ENCODE measurements at regions not wholly inside any gene's neighbourhood (a gene's known extent, or its start where the extent isn't known, plus 50 kb on each side); places are given as distances from the start of the nearest gene placed in this dataset.

- 0% methylated on average over 1 of the region's 1 CpG for WGBS (ENCODE audit: insufficient coverage, low coverage, missing lambda C conversion rate)
- intact Hi-C loops (cut with micrococcal nuclease) (no loop called here), in situ Hi-C loops (cut with MboI) (no loop called here)
- H3K27ac ChIP-seq (ENCODE audit: extremely low read depth, low read depth, low read length), result no peak overlapping the region
- no peaks in the 10 kb centered on the region for H3K79me2 ChIP-seq (ENCODE audit: control insufficient read depth, insufficient read depth, low read length)
- no peak overlapping the region for H3K4me3 ChIP-seq
- H4K20me1 ChIP-seq (replicated peaks; ENCODE audit: control insufficient read depth, insufficient read depth, low read length), result peaks cover 8% of the 10 kb centered on the region
- no peaks in the 10 kb centered on the region for H3K9me3 ChIP-seq (replicated peaks; ENCODE audit: control insufficient read depth, insufficient read depth, low read depth, low read length)
- H3K36me3 ChIP-seq (ENCODE audit: control insufficient read depth, insufficient read depth, low read length), result no peaks in the 10 kb centered on the region
- no peaks in the 10 kb centered on the region for H3K9me1 ChIP-seq (ENCODE audit: control insufficient read depth, insufficient read depth, low read length)
- CTCF ChIA-PET (ENCODE audit: low intra/inter-chr PET ratio), result no interaction called here
- TF ChIP-seq ILK (tag; IDR thresholded peaks at IDR 0.05; ENCODE audit: borderline replicate concordance, low read depth) (no peak), HMGXB4 (CRISPR knock-in tag; IDR thresholded peaks at IDR 0.05) (no peak), MEF2D (tag; conservative IDR thresholded peaks at IDR 0.05; ENCODE audit: low read depth) (no peak), BRCA1 (IDR thresholded peaks at IDR 0.05) (no peak), BRCA1 (CRISPR knock-in tag; IDR thresholded peaks at IDR 0.05) (no peak), SMAD4 (CRISPR knock-in tag; conservative IDR thresholded peaks at IDR 0.05) (no peak), KDM1A (IDR thresholded peaks at IDR 0.05) (no peak), MEF2A (IDR thresholded peaks at IDR 0.05; ENCODE audit: control insufficient read depth, low read depth, low read length) (no peak), KLF1 (tag; IDR thresholded peaks at IDR 0.05) (no peak), C11orf30 (IDR thresholded peaks at IDR 0.05; ENCODE audit: low read depth) (peak; percentile 33; the same call in 1 of the 2 replicates), BACH1 (tag; IDR thresholded peaks at IDR 0.05) (no peak), PTTG1 (tag; IDR thresholded peaks at IDR 0.05; ENCODE audit: low read depth) (no peak), ZNF316 (IDR thresholded peaks at IDR 0.05) (peak; percentile 48)
- POLR2A ChIA-PET, result no interaction called here
- DNase-seq (ENCODE audit: extremely low read depth in 1 of 4, low spot score in 3 of 4), result no peak
- H3K9ac ChIP-seq (ENCODE audit: insufficient read depth in 1 of 2, low read depth in 2 of 2, low read length in 2 of 2), result no peak overlapping the region
- BruUV-seq (replicated peaks), result no TSS peak
- no peak overlapping the region for H2AFZ ChIP-seq (ENCODE audit: low read depth, low read length)
- ATAC-seq, result no peak
- no peak overlapping the region for H3K4me2 ChIP-seq (ENCODE audit: insufficient read depth, low read length)
- FAIRE-seq, result no peak
- H3K27me3 ChIP-seq (ENCODE audit: control insufficient read depth in 2 of 2, insufficient read depth in 2 of 2, low read length in 2 of 2), result peaks cover 0 to 17% of the 10 kb centered on the region in 2 experiments; a peak in 1 of 5 replicates
- no peaks in the 10 kb centered on the region for H3K4me1 ChIP-seq (replicated peaks in 1 of 2; ENCODE audit: control insufficient read depth in 2 of 2, insufficient read depth in 2 of 2, low read length in 2 of 2)
These were observed 97.6 kb upstream of the TMEM132E start for GRCh38 chr17:34481779-34482178.
